H1 (cell line): ENCODE measurements at regions not wholly inside any gene's neighbourhood (a gene's known extent, or its start where the extent isn't known, plus 50 kb on each side); places are given as distances from the start of the nearest gene placed in this dataset.

Experiments
- CHD1 ChIP-seq: IDR thresholded peaks from 2 replicates; pipeline ENCODE4 v1.6.1; 2012; ENCODE audit warnings: low read depth, low read length, improper control_type of control experiment
- EP300 ChIP-seq, 2 experiments: IDR thresholded peaks; 1 replicate in 1 of 2; 2 replicates in 1 of 2; pipeline ENCODE4 v1.6.1; 2011 to 2012; ENCODE audit warnings: low read depth in 2 of 2, low read length in 2 of 2, mild to moderate bottlenecking in 2 of 2, borderline replicate concordance in 1 of 2, inconsistent platforms in 1 of 2, moderate library complexity in 1 of 2
- HDAC6 ChIP-seq: IDR thresholded peaks from one replicate; pipeline ENCODE4 v1.7.1; 2012; ENCODE audit warnings: low read depth, mild to moderate bottlenecking, inconsistent platforms, low read length, moderate library complexity
- POLR2AphosphoS5 ChIP-seq: IDR thresholded peaks from 2 replicates; pipeline ENCODE4 v1.6.1; 2011; ENCODE audit warnings: low read depth, low read length
- RAD21 ChIP-seq, 2 experiments: IDR thresholded peaks in 1 of 2; conservative IDR thresholded peaks in 1 of 2; 2 replicates each; pipeline ENCODE4 v1.6.1; 2011; ENCODE audit warnings: low read depth in 2 of 2, low read length in 2 of 2, improper control_type of control experiment in 1 of 2, inconsistent platforms in 1 of 2, mild to moderate bottlenecking in 1 of 2, moderate library complexity in 1 of 2
- TF ChIP-seq, protein P1 (sequence below): IDR thresholded peaks from 2 replicates; pipeline ENCODE4 v1.6.1; 2011; ENCODE audit warnings: low read depth, mild to moderate bottlenecking, low read length; ENCODE audit not compliant: insufficient read depth

DNA sequence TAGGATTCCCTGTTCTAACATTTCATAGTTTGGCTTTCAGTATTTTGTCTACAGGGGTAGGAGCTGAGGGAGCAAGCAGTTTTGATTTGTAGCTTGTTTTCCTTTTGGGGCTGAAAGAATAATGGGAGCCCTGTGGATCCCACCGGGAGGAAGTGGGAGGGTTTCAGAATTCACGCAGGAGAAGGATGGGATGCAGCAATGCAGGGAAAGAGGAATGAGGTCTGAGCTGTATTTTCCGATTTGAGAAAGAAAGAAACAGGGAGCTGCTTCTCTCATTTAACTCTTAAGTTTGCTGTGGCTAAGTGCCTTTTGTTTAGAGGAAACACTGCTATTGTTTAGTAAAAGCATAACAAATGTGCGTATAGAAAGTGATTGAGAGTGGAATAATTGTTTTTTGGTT lies 141.0 kb downstream of the ADCYAP1 start (continued):
- TF ChIP-seq POLR2AphosphoS5 (no peak), EP300 (IDR thresholded peaks at IDR 0.05; ENCODE audit: borderline replicate concordance in 1 of 2, low read depth in 2 of 2, low read length in 2 of 2) (no peak), RAD21 (IDR thresholded peaks at IDR 0.05 in 1 of 2, conservative IDR thresholded peaks at IDR 0.05 in 1 of 2; ENCODE audit: low read depth in 2 of 2, low read length in 2 of 2) (no peak), CHD1 (no peak), HDAC6 (no peak)
- TF ChIP-seq, protein P1, sequence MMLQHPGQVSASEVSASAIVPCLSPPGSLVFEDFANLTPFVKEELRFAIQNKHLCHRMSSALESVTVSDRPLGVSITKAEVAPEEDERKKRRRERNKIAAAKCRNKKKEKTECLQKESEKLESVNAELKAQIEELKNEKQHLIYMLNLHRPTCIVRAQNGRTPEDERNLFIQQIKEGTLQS: no peak
- TF ChIP-seq, all 59 proteins: peak for 0
